Suprapubic skin (tissue), 4 donors: ENCODE measurements at regions not wholly inside any gene's neighbourhood (a gene's known extent, or its start where the extent isn't known, plus 50 kb on each side); places are given as distances from the start of the nearest gene placed in this dataset.

Experiments used
- DNase-seq, 2 donors: peaks; one replicate each; pipeline ENCODE4 v3.0.0-alpha.2; 2019; ENCODE audit warnings: low spot score in 2 of 2
- H3K27ac ChIP-seq: fragments of 200-600 bp; sonication (generic); one replicate; pipeline ENCODE4 v1.5.1; 2019
- H3K27me3 ChIP-seq: fragments of 200-600 bp; sonication (generic); one replicate; pipeline ENCODE4 v1.5.1; 2019
- H3K36me3 ChIP-seq: fragments of 200-600 bp; sonication (generic); one replicate; pipeline ENCODE4 v1.5.1; 2019
- H3K4me1 ChIP-seq: fragments of 200-600 bp; sonication (generic); one replicate; pipeline ENCODE4 v1.5.1; 2019
- H3K4me3 ChIP-seq: fragments of 200-600 bp; sonication (generic); one replicate; pipeline ENCODE4 v1.5.1; 2019; ENCODE audit warnings: mild to moderate bottlenecking
- H3K9me3 ChIP-seq: fragments of 200-600 bp; sonication (generic); one replicate; pipeline ENCODE4 v1.5.1; 2019
- CTCF ChIP-seq, 2 donors: fragments of 200-600 bp in 1 of 2; fragments of 450-650 bp in 1 of 2; sonication (generic) in 1 of 2; IDR thresholded peaks; one replicate each; pipeline ENCODE4 v1.5.1; 2016 to 2019; ENCODE audit warnings: antibody characterized with exemption in 2 of 2, mild to moderate bottlenecking in 1 of 2, moderate library complexity in 1 of 2
- EP300 ChIP-seq: sonication (generic); formaldehyde crosslinking; IDR thresholded peaks from one replicate; pipeline ENCODE4 v1.6.1; 2017; ENCODE audit warnings: antibody characterized with exemption
- POLR2A ChIP-seq, 2 donors: fragments of 450-650 bp; IDR thresholded peaks; one replicate each; pipeline ENCODE4 v1.6.1; 2017; ENCODE audit warnings: antibody characterized with exemption in 2 of 2, mild to moderate bottlenecking in 2 of 2, moderate library complexity in 2 of 2
- POLR2AphosphoS5 ChIP-seq, 3 donors: sonication (generic); formaldehyde crosslinking; IDR thresholded peaks; one replicate each; pipeline ENCODE4 v1.6.1; 2017; ENCODE audit warnings: antibody characterized with exemption in 3 of 3
- WGBS: methylation state at CpG from one replicate; pipeline ENCODE4 v1.1.5; 2018; 5-methylcytosine and 5-hydroxymethylcytosine counted together

GRCh38 chr7:34263168-34263567 lies 357.8 kb downstream of the BMPER start:
- no peak for DNase-seq
- WGBS = 92% methylated on average over 2 of the region's 2 CpGs
- TF ChIP-seq CTCF (IDR thresholded peaks at IDR 0.05) = no peak
- no peak for TF ChIP-seq EP300
- no peak for TF ChIP-seq POLR2AphosphoS5 (IDR thresholded peaks at IDR 0.05)
- TF ChIP-seq POLR2A (IDR thresholded peaks at IDR 0.05) = no peak
- Histone ChIP-seq H3K9me3 (no peaks in the 10 kb centered on the region), H3K27me3 (no peaks in the 10 kb centered on the region), H3K4me3 (no peak overlapping the region), H3K36me3 (no peaks in the 10 kb centered on the region), H3K27ac (no peak overlapping the region), H3K4me1 (no peaks in the 10 kb centered on the region)

DNA sequence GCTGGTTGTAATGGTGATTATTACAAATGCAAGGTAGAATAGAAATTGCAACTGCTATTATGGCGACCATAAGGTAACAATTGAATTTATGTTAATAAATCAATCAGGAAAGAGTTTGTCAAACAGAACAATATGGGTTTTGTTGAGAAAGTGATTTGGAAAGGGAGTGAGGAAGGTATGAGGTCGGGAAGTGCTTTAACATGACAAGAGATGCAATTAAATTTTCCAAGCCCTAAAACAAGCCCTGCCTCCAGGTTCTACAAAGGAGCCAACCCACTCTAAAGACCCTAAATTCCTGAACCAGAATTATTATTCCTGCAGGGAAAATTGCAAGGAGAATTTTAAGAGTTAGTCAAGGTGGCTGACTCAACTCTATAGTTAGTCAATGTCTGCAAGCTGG lies 363.7 kb downstream of the BMPER start:
- no peak overlapping the region for H3K4me3 ChIP-seq
- WGBS = 40% methylated on average over 2 of the region's 2 CpGs
- no peaks in the 10 kb centered on the region for H3K4me1 ChIP-seq
- DNase-seq = no peak
- H3K36me3 ChIP-seq = no peaks in the 10 kb centered on the region
- H3K9me3 ChIP-seq = no peaks in the 10 kb centered on the region
- no peak for TF ChIP-seq CTCF (IDR thresholded peaks at IDR 0.05)
- no peak for TF ChIP-seq POLR2A (IDR thresholded peaks at IDR 0.05)
- no peak for TF ChIP-seq EP300
- TF ChIP-seq POLR2AphosphoS5 (IDR thresholded peaks at IDR 0.05) = no peak
- H3K27me3 ChIP-seq = no peaks in the 10 kb centered on the region
- H3K27ac ChIP-seq = no peak overlapping the region

- H3K36me3 ChIP-seq = no peaks in the 10 kb centered on the region
- TF ChIP-seq EP300 = no peak
- TF ChIP-seq POLR2AphosphoS5 (IDR thresholded peaks at IDR 0.05) = no peak
- no peak for TF ChIP-seq CTCF (IDR thresholded peaks at IDR 0.05)
- no peak for TF ChIP-seq POLR2A (IDR thresholded peaks at IDR 0.05)
- H3K9me3 ChIP-seq = no peaks in the 10 kb centered on the region
- DNase-seq = no peak
- no peak overlapping the region for H3K27ac ChIP-seq
- no peaks in the 10 kb centered on the region for H3K27me3 ChIP-seq
- no peaks in the 10 kb centered on the region for H3K4me1 ChIP-seq
- no peak overlapping the region for H3K4me3 ChIP-seq
These were observed 370.3 kb downstream of the BMPER start for GRCh38 chr7:34275624-34276023.

DNA sequence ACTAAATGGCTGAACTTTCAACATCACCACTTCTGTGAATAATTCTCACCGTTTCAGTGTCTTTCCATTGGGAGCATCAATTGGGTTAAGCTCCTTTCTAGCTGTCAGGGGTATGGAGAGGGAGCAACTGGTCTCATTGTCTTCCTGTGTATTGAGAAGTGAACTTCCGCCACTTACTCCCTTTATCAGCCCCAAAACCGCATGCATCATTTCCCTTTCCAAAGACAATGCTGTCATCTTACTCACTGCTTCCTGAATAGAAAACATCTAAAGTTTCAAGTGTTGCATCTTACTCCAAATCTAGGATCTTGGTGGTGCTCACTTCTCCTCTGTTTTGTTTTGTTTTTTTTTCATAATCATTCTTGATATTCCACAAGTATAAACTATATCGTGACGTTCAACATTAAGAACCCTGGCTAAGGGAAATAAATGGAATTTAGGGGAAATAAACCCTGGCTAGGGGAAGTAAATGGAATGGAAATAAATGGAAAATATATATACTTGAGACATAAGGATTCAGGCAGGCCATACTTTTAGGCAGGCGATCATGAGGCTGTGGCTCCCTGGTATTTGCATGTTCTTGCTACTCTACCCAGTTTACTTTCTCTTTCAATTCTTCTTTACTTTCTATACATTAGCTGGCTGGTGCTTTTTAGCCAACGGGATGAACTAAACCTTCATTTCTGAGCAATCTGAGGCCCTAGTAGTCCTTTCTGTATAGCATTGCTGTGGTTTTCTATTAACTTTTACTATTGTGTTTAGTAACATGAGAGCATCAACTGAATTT lies 371.9 kb downstream of the BMPER start:
- Histone ChIP-seq H3K4me3 (no peak overlapping the region), H3K4me1 (no peaks in the 10 kb centered on the region), H3K9me3 (peaks cover 5% of the 10 kb centered on the region), H3K27me3 (no peaks in the 10 kb centered on the region), H3K27ac (no peak overlapping the region), H3K36me3 (no peaks in the 10 kb centered on the region)
- no peak for DNase-seq
- TF ChIP-seq POLR2AphosphoS5 (IDR thresholded peaks at IDR 0.05) (no peak), EP300 (no peak), POLR2A (IDR thresholded peaks at IDR 0.05) (no peak), CTCF (IDR thresholded peaks at IDR 0.05) (no peak)
- WGBS = 81% methylated on average over 7 of the region's 7 CpGs

- H3K4me3 ChIP-seq = no peak overlapping the region
- no peaks in the 10 kb centered on the region for H3K36me3 ChIP-seq
- DNase-seq = no peak
- no peak for TF ChIP-seq POLR2AphosphoS5 (IDR thresholded peaks at IDR 0.05)
- no peak for TF ChIP-seq CTCF (IDR thresholded peaks at IDR 0.05)
- no peak for TF ChIP-seq EP300
- no peak for TF ChIP-seq POLR2A (IDR thresholded peaks at IDR 0.05)
- WGBS = 62% methylated on average over 4 of the region's 4 CpGs
- H3K9me3 ChIP-seq = peaks cover 5% of the 10 kb centered on the region
- H3K27ac ChIP-seq = no peak overlapping the region
- no peaks in the 10 kb centered on the region for H3K27me3 ChIP-seq
- H3K4me1 ChIP-seq = no peaks in the 10 kb centered on the region
These were observed 372.5 kb downstream of the BMPER start for GRCh38 chr7:34277803-34278199.
